ENCODE measurements at regions not wholly inside any gene's neighbourhood (a gene's known extent, or its start where the extent isn't known, plus 50 kb on each side); places are given as distances from the start of the nearest gene placed in this dataset.
"Not testable (repeated sequence)": the region's sequence is repeated elsewhere in the genome, so short reads cannot be mapped to it uniquely, and the experiment has no call there.

DNA sequence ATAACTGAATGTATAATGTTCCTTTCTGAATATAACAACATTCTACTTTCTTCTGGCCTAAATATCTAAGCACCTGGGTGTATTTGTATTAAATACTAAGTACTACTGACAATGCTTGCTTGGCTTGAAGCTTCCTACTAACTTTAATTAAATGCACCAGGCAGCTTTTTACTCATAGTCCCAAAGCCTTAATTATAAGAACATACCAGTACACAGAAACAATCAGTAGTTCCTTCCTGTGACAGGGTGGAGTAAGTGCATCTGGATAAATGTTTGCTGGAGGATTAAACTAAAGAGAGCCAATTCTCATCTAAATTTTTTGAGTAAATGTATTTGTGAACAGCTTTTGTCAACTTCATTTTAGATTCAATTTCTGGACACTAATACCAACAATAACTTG is 558.6 kb upstream of the SEMA6A start:
- Histone ChIP-seq H3K27me3 (ENCODE audit: low read depth, low read length) (no peaks in the 10 kb centered on the region), H3K9ac (ENCODE audit: low read length) (no peak overlapping the region), H2AFZ (ENCODE audit: low read depth, low read length) (no peak overlapping the region), H3K4me1 (ENCODE audit: low read length) (peaks cover 22% of the 10 kb centered on the region), H3K9me3 (ENCODE audit: insufficient read depth, low read length) (no peaks in the 10 kb centered on the region), H3K4me2 (ENCODE audit: low read length) (no peak overlapping the region), H3K36me3 (replicated peaks; ENCODE audit: low read depth, low read length) (peaks cover 3% of the 10 kb centered on the region), H3K79me2 (ENCODE audit: low read length) (no peaks in the 10 kb centered on the region), H3K4me3 (ENCODE audit: low read length) (no peak overlapping the region), H3K27ac (ENCODE audit: low read length) (no peak overlapping the region), H4K20me1 (ENCODE audit: insufficient read depth, low read length) (no peaks in the 10 kb centered on the region)
- TF ChIP-seq, protein P1, sequence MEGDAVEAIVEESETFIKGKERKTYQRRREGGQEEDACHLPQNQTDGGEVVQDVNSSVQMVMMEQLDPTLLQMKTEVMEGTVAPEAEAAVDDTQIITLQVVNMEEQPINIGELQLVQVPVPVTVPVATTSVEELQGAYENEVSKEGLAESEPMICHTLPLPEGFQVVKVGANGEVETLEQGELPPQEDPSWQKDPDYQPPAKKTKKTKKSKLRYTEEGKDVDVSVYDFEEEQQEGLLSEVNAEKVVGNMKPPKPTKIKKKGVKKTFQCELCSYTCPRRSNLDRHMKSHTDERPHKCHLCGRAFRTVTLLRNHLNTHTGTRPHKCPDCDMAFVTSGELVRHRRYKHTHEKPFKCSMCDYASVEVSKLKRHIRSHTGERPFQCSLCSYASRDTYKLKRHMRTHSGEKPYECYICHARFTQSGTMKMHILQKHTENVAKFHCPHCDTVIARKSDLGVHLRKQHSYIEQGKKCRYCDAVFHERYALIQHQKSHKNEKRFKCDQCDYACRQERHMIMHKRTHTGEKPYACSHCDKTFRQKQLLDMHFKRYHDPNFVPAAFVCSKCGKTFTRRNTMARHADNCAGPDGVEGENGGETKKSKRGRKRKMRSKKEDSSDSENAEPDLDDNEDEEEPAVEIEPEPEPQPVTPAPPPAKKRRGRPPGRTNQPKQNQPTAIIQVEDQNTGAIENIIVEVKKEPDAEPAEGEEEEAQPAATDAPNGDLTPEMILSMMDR (IDR thresholded peaks at IDR 0.05; ENCODE audit: low read depth, low read length): no peak
- no peak for TF ChIP-seq EZH2phosphoT487 (IDR thresholded peaks at IDR 0.05; ENCODE audit: low read depth)

DNA sequence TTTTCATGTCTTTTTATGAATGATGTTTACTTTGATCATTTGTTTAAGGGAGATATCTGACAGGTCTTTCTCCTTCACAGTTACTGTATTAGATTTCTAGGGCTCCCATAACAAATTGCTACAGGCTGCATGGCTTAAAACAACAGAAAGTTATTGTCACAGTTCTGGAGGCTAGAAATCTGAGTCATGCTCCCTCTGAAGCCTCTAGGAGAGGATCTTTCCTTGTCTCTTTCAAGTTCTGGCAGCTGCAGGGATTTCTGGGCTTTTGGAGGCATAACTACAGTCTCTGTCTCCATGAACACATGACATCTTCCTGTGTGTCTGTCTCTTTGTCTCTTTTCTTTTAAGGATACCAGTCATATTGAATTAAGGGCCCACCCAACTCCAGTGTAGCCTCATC is 557.3 kb upstream of the SEMA6A start:
- Histone ChIP-seq H2AFZ (ENCODE audit: low read depth, low read length) (peak overlapping the region; percentile 66; the same call in 1 of the 2 replicates), H3K36me3 (replicated peaks; ENCODE audit: low read depth, low read length) (peaks cover 3% of the 10 kb centered on the region), H3K27ac (ENCODE audit: low read length) (peak overlapping the region; percentile 63), H4K20me1 (ENCODE audit: insufficient read depth, low read length) (no peaks in the 10 kb centered on the region), H3K9me3 (ENCODE audit: insufficient read depth, low read length) (no peaks in the 10 kb centered on the region), H3K9ac (ENCODE audit: low read length) (peak overlapping the region; percentile 37), H3K4me3 (ENCODE audit: low read length) (peak overlapping the region; percentile 38; the same call in 1 of the 2 replicates), H3K4me2 (ENCODE audit: low read length) (peak overlapping the region; percentile 69), H3K79me2 (ENCODE audit: low read length) (no peaks in the 10 kb centered on the region), H3K27me3 (ENCODE audit: low read depth, low read length) (no peaks in the 10 kb centered on the region), H3K4me1 (ENCODE audit: low read length) (peaks cover 22% of the 10 kb centered on the region)
- TF ChIP-seq EZH2phosphoT487 (IDR thresholded peaks at IDR 0.05; ENCODE audit: low read depth): no peak
- TF ChIP-seq, protein P1 (IDR thresholded peaks at IDR 0.05; ENCODE audit: low read depth, low read length): no peak

DNA sequence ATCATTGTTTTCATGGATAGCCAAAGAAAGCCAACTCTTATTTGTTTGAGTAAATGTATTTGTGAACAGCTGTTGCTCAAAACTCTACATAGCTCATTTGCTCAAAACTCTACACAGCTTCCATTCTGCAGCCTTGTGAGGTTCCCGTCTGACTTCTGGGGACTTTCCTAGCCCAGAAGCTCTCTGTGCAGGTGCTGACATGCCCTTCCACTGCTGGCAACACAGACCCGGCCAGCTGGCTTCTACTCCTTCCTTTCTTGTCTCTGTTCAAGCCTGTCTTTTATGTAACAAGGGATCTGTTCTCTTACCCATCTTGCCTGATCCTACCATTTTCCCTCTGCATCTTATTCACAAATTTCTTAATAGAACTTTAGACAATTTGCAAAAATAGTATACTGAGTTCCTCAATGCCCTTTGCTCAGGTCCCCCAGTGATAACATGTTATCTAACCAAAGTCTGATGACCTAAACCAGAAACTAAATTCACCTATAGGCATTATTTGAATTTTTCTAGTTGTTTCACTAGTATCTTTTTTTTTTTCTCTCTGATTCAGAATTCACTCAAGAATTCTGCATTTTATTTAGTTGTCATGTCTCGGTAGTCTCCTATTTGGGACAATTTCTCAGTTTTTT is 556.5 kb upstream of the SEMA6A start:
- H3K27me3 ChIP-seq (ENCODE audit: low read depth, low read length): no peaks in the 10 kb centered on the region
- peak overlapping the region; percentile 38; the same call in 1 of the 2 replicates for H3K4me3 ChIP-seq (ENCODE audit: low read length)
- H3K79me2 ChIP-seq (ENCODE audit: low read length): no peaks in the 10 kb centered on the region
- peaks cover 3% of the 10 kb centered on the region for H3K36me3 ChIP-seq (replicated peaks; ENCODE audit: low read depth, low read length)
- no peaks in the 10 kb centered on the region for H3K9me3 ChIP-seq (ENCODE audit: insufficient read depth, low read length)
- H2AFZ ChIP-seq (ENCODE audit: low read depth, low read length): peak overlapping the region; percentile 66
- no peaks in the 10 kb centered on the region for H4K20me1 ChIP-seq (ENCODE audit: insufficient read depth, low read length)
- peak overlapping the region; percentile 37 for H3K9ac ChIP-seq (ENCODE audit: low read length)
- TF ChIP-seq, protein P1 (IDR thresholded peaks at IDR 0.05; ENCODE audit: low read depth, low read length): no peak
- no peak for TF ChIP-seq EZH2phosphoT487 (IDR thresholded peaks at IDR 0.05; ENCODE audit: low read depth)
- peak overlapping the region; percentile 63 for H3K27ac ChIP-seq (ENCODE audit: low read length)
- H3K4me2 ChIP-seq (ENCODE audit: low read length): peak overlapping the region; percentile 69
- H3K4me1 ChIP-seq (ENCODE audit: low read length): peaks cover 22% of the 10 kb centered on the region

DNA sequence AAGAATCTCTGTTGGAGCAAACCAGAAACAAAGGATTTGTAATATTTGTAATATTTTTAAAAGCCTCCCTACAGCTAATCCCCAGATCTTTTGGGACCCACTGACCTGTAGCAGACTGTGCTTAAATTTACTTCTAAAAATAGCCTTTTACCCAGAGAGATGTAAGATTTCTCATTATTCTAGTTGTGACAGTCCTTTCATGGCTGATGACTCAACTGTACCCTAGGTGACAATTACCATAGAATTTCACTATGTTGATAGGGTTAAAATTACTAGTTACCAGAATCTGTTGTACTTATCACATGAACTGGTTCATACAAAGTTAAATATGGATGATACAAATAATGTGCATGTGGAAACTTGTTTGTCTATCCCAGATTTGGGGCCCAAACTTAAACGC is 543.9 kb upstream of the SEMA6A start:
- no peak for TF ChIP-seq EZH2phosphoT487 (IDR thresholded peaks at IDR 0.05; ENCODE audit: low read depth)
- TF ChIP-seq, protein P1 (IDR thresholded peaks at IDR 0.05; ENCODE audit: low read depth, low read length): no peak
- Histone ChIP-seq H3K4me3 (ENCODE audit: low read length) (no peak overlapping the region), H3K79me2 (ENCODE audit: low read length) (no peaks in the 10 kb centered on the region)

DNA sequence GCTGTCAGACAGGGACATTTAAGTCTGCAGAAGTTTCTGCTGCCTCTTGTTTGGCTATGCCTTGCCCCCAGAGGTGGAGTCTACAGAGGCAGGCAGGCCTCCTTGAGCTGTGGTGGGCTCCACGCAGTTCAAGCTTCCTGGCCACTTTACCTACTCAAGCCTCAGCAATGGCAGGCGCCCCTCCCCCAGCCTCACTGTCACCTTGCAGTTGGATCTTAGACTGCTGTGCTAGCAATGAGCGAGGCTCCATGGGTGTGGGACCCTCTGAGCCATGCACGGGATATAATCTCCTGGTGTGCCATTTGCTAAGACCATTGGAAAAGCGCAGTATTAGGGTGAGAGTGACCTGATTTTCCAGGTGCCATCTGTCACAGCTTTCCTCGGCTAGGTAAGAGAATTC is 542.7 kb upstream of the SEMA6A start:
- not testable (repeated sequence) for H3K79me2 ChIP-seq (ENCODE audit: low read length); H4K20me1 ChIP-seq (ENCODE audit: insufficient read depth, low read length); H2AFZ ChIP-seq (ENCODE audit: low read depth, low read length); H3K4me2 ChIP-seq (ENCODE audit: low read length); H3K4me1 ChIP-seq (ENCODE audit: low read length); H3K27me3 ChIP-seq (ENCODE audit: low read depth, low read length); H3K9me3 ChIP-seq (ENCODE audit: insufficient read depth, low read length); H3K9ac ChIP-seq (ENCODE audit: low read length); H3K36me3 ChIP-seq (replicated peaks; ENCODE audit: low read depth, low read length); H3K4me3 ChIP-seq (ENCODE audit: low read length); H3K27ac ChIP-seq (ENCODE audit: low read length)

More for the DNA sequence above, 543.9 kb upstream of the SEMA6A start:
- Histone ChIP-seq H3K4me1 (ENCODE audit: low read length) (no peaks in the 10 kb centered on the region), H2AFZ (ENCODE audit: low read depth, low read length) (no peak overlapping the region), H3K27me3 (ENCODE audit: low read depth, low read length) (no peaks in the 10 kb centered on the region), H3K4me2 (ENCODE audit: low read length) (no peak overlapping the region), H3K27ac (ENCODE audit: low read length) (no peak overlapping the region), H3K9me3 (ENCODE audit: insufficient read depth, low read length) (no peaks in the 10 kb centered on the region), H4K20me1 (ENCODE audit: insufficient read depth, low read length) (no peaks in the 10 kb centered on the region), H3K36me3 (replicated peaks; ENCODE audit: low read depth, low read length) (no peaks in the 10 kb centered on the region), H3K9ac (ENCODE audit: low read length) (no peak overlapping the region)

All from OCI-LY3 (cell line).